ENCODE measurements at regions not wholly inside any gene's neighbourhood (a gene's known extent, or its start where the extent isn't known, plus 50 kb on each side); places are given as distances from the start of the nearest gene placed in this dataset.
"Not testable (repeated sequence)": the region's sequence is repeated elsewhere in the genome, so short reads cannot be mapped to it uniquely, and the experiment has no call there.

DNA sequence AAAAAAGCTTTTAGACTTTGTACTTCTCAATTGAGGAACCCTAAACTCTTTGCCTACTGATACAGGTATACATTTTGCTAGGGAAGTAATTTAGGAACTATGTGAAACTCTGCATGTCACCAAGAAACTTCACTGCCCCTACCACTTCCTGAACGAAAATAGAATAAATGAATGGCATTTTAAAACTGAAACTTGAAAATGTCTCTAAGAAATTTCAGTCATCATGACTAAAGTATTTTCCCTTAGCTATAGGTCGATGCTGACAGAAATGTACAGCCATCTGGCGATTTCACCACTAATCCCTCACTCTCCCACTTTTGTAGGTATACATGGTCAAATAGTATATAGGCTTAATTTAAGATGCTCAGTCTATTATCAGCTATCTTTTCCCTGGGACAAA is 194.9 kb upstream of the SYT10 start:
- 60% methylated on average over 1 of the region's 3 CpGs for WGBS (ENCODE audit: insufficient coverage)
- H3K4me1 ChIP-seq (ENCODE audit: control insufficient read depth, insufficient read depth, low read length) = no peaks in the 10 kb centered on the region
- no peak for DNase-seq

DNA sequence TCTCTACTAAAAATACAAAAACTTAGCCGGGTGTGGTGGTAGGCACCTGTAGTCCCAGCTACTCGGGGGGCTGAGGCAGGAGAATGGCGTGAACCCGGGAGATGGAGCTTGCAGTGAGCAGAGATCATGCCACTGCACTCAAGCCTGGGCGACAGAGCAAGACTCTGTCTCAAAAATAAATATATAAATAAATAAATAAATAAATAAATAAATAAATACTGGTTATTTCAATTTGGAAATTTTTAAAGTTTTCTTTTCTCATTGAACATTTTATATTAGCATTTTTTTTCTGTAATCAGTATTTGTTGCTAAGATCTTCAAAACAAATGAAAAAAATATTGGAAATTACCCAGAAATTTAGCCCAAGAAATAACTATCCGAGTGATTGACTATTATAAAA is 197.3 kb upstream of the SYT10 start:
- not testable (repeated sequence) for H3K4me1 ChIP-seq (ENCODE audit: control insufficient read depth, insufficient read depth, low read length); DNase-seq; H3K9me3 ChIP-seq (replicated peaks; ENCODE audit: control insufficient read depth, low read depth, low read length); H3K27ac ChIP-seq (ENCODE audit: low read length); H3K27me3 ChIP-seq (ENCODE audit: control insufficient read depth, insufficient read depth, low read length); H3K36me3 ChIP-seq (ENCODE audit: control insufficient read depth, insufficient read depth, low read length); H3K4me3 ChIP-seq (ENCODE audit: low read length)
- 100% methylated on average over 1 of the region's 6 CpGs for WGBS (ENCODE audit: insufficient coverage)

More for the DNA sequence above, 194.9 kb upstream of the SYT10 start:
- Histone ChIP-seq H3K27me3 (ENCODE audit: control insufficient read depth, insufficient read depth, low read length) (no peaks in the 10 kb centered on the region), H3K4me3 (ENCODE audit: low read length) (no peak overlapping the region), H3K27ac (ENCODE audit: low read length) (no peak overlapping the region), H3K36me3 (ENCODE audit: control insufficient read depth, insufficient read depth, low read length) (no peaks in the 10 kb centered on the region), H3K9me3 (replicated peaks; ENCODE audit: control insufficient read depth, low read depth, low read length) (no peaks in the 10 kb centered on the region)

- no peak for DNase-seq
- WGBS (ENCODE audit: insufficient coverage) = no CpG with 5 or more reads among the region's 2 CpGs
- Histone ChIP-seq H3K27ac (ENCODE audit: low read length) (no peak overlapping the region), H3K9me3 (replicated peaks; ENCODE audit: control insufficient read depth, low read depth, low read length) (no peaks in the 10 kb centered on the region), H3K4me3 (ENCODE audit: low read length) (no peak overlapping the region), H3K36me3 (ENCODE audit: control insufficient read depth, insufficient read depth, low read length) (no peaks in the 10 kb centered on the region), H3K27me3 (ENCODE audit: control insufficient read depth, insufficient read depth, low read length) (no peaks in the 10 kb centered on the region), H3K4me1 (ENCODE audit: control insufficient read depth, insufficient read depth, low read length) (no peaks in the 10 kb centered on the region)
Observed at GRCh38 chr12:33639975-33640374, 200.4 kb upstream of the SYT10 start.

DNA sequence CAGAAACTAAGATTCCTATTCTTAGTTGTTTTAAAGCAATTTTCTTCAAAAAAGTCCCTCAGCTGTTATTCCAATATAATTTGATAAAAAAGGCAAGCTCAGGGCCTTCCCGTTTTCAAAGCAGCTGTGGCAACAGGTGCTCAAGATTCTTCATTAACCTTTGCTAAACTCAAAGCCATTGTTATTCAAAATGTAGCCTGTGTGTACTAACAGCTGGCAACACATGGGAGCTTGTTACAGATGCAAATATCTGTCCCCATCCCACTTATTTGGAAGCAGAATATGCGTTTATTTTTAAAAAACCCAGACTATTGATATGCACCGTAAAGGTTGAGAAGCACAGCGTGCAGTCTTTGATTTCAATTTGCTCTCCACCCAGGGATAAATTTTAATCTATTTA is 210.4 kb upstream of the SYT10 start:
- Histone ChIP-seq H3K4me3 (ENCODE audit: low read length) (no peak overlapping the region), H3K9me3 (replicated peaks; ENCODE audit: control insufficient read depth, low read depth, low read length) (peaks cover 3% of the 10 kb centered on the region), H3K27me3 (ENCODE audit: control insufficient read depth, insufficient read depth, low read length) (no peaks in the 10 kb centered on the region), H3K36me3 (ENCODE audit: control insufficient read depth, insufficient read depth, low read length) (no peaks in the 10 kb centered on the region), H3K4me1 (ENCODE audit: control insufficient read depth, insufficient read depth, low read length) (no peaks in the 10 kb centered on the region), H3K27ac (ENCODE audit: low read length) (no peak overlapping the region)
- DNase-seq = no peak
- WGBS (ENCODE audit: insufficient coverage) = no CpG with 5 or more reads among the region's 4 CpGs

DNA sequence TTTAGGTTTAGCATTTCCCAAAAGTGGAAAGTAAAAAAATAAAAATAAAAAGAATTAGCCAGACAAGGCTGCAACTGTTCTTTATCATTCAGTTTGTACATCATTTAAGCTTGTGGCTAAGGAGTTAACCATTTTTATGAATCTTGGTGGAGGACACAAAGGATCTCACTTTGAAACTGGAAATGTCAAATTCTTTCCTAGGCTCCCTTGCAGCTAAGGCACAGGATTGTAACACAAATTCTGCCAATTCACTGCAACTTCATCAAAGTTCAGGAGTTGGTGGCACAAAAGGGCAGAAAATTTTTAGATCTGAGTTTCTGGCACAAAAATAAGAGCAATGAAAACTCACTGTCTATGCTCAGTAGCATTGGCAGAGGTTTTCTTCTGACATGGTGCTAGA is 211.2 kb upstream of the SYT10 start:
- Histone ChIP-seq H3K9me3 (replicated peaks; ENCODE audit: control insufficient read depth, low read depth, low read length) (peaks cover 3% of the 10 kb centered on the region), H3K27ac (ENCODE audit: low read length) (no peak overlapping the region), H3K4me1 (ENCODE audit: control insufficient read depth, insufficient read depth, low read length) (no peaks in the 10 kb centered on the region), H3K27me3 (ENCODE audit: control insufficient read depth, insufficient read depth, low read length) (no peaks in the 10 kb centered on the region), H3K4me3 (ENCODE audit: low read length) (no peak overlapping the region), H3K36me3 (ENCODE audit: control insufficient read depth, insufficient read depth, low read length) (no peaks in the 10 kb centered on the region)
- no peak for DNase-seq

GRCh38 chr12:33653362-33653761 is 213.7 kb upstream of the SYT10 start:
- H3K27ac ChIP-seq (ENCODE audit: low read length) = no peak overlapping the region
- H3K36me3 ChIP-seq (ENCODE audit: control insufficient read depth, insufficient read depth, low read length) = no peaks in the 10 kb centered on the region
- peaks cover 3% of the 10 kb centered on the region for H3K9me3 ChIP-seq (replicated peaks; ENCODE audit: control insufficient read depth, low read depth, low read length)
- H3K27me3 ChIP-seq (ENCODE audit: control insufficient read depth, insufficient read depth, low read length) = no peaks in the 10 kb centered on the region
- no peaks in the 10 kb centered on the region for H3K4me1 ChIP-seq (ENCODE audit: control insufficient read depth, insufficient read depth, low read length)
- WGBS (ENCODE audit: insufficient coverage) = 80% methylated on average over 2 of the region's 3 CpGs
- no peak for DNase-seq
- H3K4me3 ChIP-seq (ENCODE audit: low read length) = no peak overlapping the region

- H3K4me3 ChIP-seq (ENCODE audit: low read length) = no peak overlapping the region
- DNase-seq = no peak
- no CpG with 5 or more reads among the region's 1 CpG for WGBS (ENCODE audit: insufficient coverage)
- H3K36me3 ChIP-seq (ENCODE audit: control insufficient read depth, insufficient read depth, low read length) = no peaks in the 10 kb centered on the region
- no peaks in the 10 kb centered on the region for H3K4me1 ChIP-seq (ENCODE audit: control insufficient read depth, insufficient read depth, low read length)
- H3K27me3 ChIP-seq (ENCODE audit: control insufficient read depth, insufficient read depth, low read length) = no peaks in the 10 kb centered on the region
- peaks cover 3% of the 10 kb centered on the region for H3K9me3 ChIP-seq (replicated peaks; ENCODE audit: control insufficient read depth, low read depth, low read length)
- H3K27ac ChIP-seq (ENCODE audit: low read length) = no peak overlapping the region
Observed at GRCh38 chr12:33654313-33654712, 214.7 kb upstream of the SYT10 start.

GRCh38 chr12:33663000-33663654 is 223.5 kb upstream of the SYT10 start:
- no CpG with 5 or more reads among the region's 4 CpGs for WGBS (ENCODE audit: insufficient coverage)
- DNase-seq = no peak
- H3K9me3 ChIP-seq (replicated peaks; ENCODE audit: control insufficient read depth, low read depth, low read length) = no peaks in the 10 kb centered on the region
- no peaks in the 10 kb centered on the region for H3K27me3 ChIP-seq (ENCODE audit: control insufficient read depth, insufficient read depth, low read length)
- no peaks in the 10 kb centered on the region for H3K36me3 ChIP-seq (ENCODE audit: control insufficient read depth, insufficient read depth, low read length)
- no peak overlapping the region for H3K4me3 ChIP-seq (ENCODE audit: low read length)
- H3K27ac ChIP-seq (ENCODE audit: low read length) = no peak overlapping the region
- H3K4me1 ChIP-seq (ENCODE audit: control insufficient read depth, insufficient read depth, low read length) = no peaks in the 10 kb centered on the region

DNA sequence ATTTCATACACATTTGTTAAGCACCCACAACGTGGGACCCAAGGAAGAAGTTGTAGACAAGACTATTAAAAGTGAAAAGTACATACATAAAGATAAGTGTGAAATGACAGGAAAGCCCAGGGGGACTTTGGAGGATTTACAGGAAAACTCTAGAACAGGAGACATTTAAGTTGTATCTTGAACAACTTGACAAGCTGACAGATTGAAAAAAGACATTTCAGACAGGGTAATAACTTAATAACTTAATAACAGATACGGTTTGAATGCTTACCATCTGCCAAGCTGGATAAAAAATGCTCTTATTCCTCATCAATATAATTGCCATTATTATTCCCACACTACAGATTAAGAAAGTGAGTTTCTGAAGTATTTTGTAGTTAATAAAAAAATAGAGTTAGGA is 229.7 kb upstream of the SYT10 start:
- Histone ChIP-seq H3K4me1 (ENCODE audit: control insufficient read depth, insufficient read depth, low read length) (no peaks in the 10 kb centered on the region), H3K4me3 (ENCODE audit: low read length) (no peak overlapping the region), H3K9me3 (replicated peaks; ENCODE audit: control insufficient read depth, low read depth, low read length) (no peaks in the 10 kb centered on the region), H3K36me3 (ENCODE audit: control insufficient read depth, insufficient read depth, low read length) (no peaks in the 10 kb centered on the region), H3K27ac (ENCODE audit: low read length) (no peak overlapping the region), H3K27me3 (ENCODE audit: control insufficient read depth, insufficient read depth, low read length) (no peaks in the 10 kb centered on the region)
- WGBS (ENCODE audit: insufficient coverage) = no CpG with 5 or more reads among the region's 2 CpGs
- no peak for DNase-seq

DNA sequence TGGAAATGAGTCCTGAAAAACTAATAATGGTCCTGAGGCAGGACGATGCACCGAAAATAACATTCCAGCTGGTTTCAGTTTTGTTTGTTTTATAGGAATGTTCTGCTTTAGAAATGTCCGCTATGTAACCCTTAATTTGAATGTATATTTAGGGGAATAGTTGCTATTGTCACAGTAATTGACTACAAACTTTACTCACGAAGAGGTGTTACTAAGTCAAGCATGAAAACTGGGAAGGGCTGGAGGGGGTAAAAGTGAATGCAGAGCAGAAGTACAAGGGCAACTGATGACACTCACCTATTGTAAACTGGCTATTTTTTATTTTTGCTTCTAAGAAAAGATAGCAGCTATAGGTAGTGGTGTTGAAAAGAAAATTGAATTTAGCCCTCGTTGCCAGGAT is 230.7 kb upstream of the SYT10 start:
- Histone ChIP-seq H3K27me3 (ENCODE audit: control insufficient read depth, insufficient read depth, low read length) (no peaks in the 10 kb centered on the region), H3K4me1 (ENCODE audit: control insufficient read depth, insufficient read depth, low read length) (no peaks in the 10 kb centered on the region), H3K9me3 (replicated peaks; ENCODE audit: control insufficient read depth, low read depth, low read length) (no peaks in the 10 kb centered on the region), H3K27ac (ENCODE audit: low read length) (no peak overlapping the region), H3K36me3 (ENCODE audit: control insufficient read depth, insufficient read depth, low read length) (no peaks in the 10 kb centered on the region), H3K4me3 (ENCODE audit: low read length) (no peak overlapping the region)
- WGBS (ENCODE audit: insufficient coverage) = 83% methylated on average over 1 of the region's 5 CpGs
- no peak for DNase-seq

- DNase-seq = no peak
- Histone ChIP-seq H3K36me3 (ENCODE audit: control insufficient read depth, insufficient read depth, low read length) (no peaks in the 10 kb centered on the region), H3K27ac (ENCODE audit: low read length) (no peak overlapping the region), H3K4me3 (ENCODE audit: low read length) (no peak overlapping the region), H3K4me1 (ENCODE audit: control insufficient read depth, insufficient read depth, low read length) (no peaks in the 10 kb centered on the region), H3K9me3 (replicated peaks; ENCODE audit: control insufficient read depth, low read depth, low read length) (no peaks in the 10 kb centered on the region), H3K27me3 (ENCODE audit: control insufficient read depth, insufficient read depth, low read length) (no peaks in the 10 kb centered on the region)
Observed at GRCh38 chr12:33671676-33672075, 232.1 kb upstream of the SYT10 start.
